GM12875 (cell line): ENCODE measurements at regions not wholly inside any gene's neighbourhood (a gene's known extent, or its start where the extent isn't known, plus 50 kb on each side); places are given as distances from the start of the nearest gene placed in this dataset.

ENCODE experiments used
- H3K4me3 ChIP-seq: one replicate; pipeline ENCODE4 v1.5.1; 2011; ENCODE audit warnings: low read depth, low read length, control low read depth
- TF ChIP-seq, protein P1 (sequence below): IDR thresholded peaks from 2 replicates; pipeline ENCODE4 v1.5.1; 2011; ENCODE audit warnings: low read depth, mild to moderate bottlenecking, control low read depth, inconsistent platforms, low read length, moderate library complexity, borderline replicate concordance; ENCODE audit not compliant: insufficient read depth

GRCh38 chr6:53398247-53399026, 49.7 kb upstream of the ELOVL5 start:
- TF ChIP-seq, protein P1, sequence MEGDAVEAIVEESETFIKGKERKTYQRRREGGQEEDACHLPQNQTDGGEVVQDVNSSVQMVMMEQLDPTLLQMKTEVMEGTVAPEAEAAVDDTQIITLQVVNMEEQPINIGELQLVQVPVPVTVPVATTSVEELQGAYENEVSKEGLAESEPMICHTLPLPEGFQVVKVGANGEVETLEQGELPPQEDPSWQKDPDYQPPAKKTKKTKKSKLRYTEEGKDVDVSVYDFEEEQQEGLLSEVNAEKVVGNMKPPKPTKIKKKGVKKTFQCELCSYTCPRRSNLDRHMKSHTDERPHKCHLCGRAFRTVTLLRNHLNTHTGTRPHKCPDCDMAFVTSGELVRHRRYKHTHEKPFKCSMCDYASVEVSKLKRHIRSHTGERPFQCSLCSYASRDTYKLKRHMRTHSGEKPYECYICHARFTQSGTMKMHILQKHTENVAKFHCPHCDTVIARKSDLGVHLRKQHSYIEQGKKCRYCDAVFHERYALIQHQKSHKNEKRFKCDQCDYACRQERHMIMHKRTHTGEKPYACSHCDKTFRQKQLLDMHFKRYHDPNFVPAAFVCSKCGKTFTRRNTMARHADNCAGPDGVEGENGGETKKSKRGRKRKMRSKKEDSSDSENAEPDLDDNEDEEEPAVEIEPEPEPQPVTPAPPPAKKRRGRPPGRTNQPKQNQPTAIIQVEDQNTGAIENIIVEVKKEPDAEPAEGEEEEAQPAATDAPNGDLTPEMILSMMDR = no peak
- H3K4me3 ChIP-seq = no peak overlapping the region
